PC-3 (cell line): ENCODE measurements at regions not wholly inside any gene's neighbourhood (a gene's known extent, or its start where the extent isn't known, plus 50 kb on each side); places are given as distances from the start of the nearest gene placed in this dataset.

Experiments
- ATAC-seq: fragments of 200-7000 bp; cut with Tn5 transposase; 2 replicates; pipeline ENCODE4 v1.9.1; 2020; ENCODE audit warnings: mild to moderate bottlenecking, moderate library complexity
- BruUV-seq: library from RNA; stranded (reverse); fragments of 400-500 nt; replicated peaks from 2 replicates; lab custom pipeline; 2021; lab: Mats Ljungman, UMichigan
- CTCF ChIA-PET: fragments of 300-600 bp; sonication (Branson Sonifier 250); formaldehyde crosslinking; loops from one replicate; lab custom pipeline; 2022; ENCODE audit warnings: antibody characterized with exemption; lab: Charles Lee
- POLR2A ChIA-PET: fragments of 300-600 bp; sonication (Branson Sonifier 250); formaldehyde crosslinking; loops from one replicate; lab custom pipeline; 2022; ENCODE audit warnings: antibody characterized with exemption; ENCODE audit not compliant: unreplicated experiment; lab: Charles Lee
- DNase-seq: peaks from one replicate; pipeline ENCODE4 v3.0.0-alpha.2; 2015
- H2AFZ ChIP-seq: fragments of 300-600 bp; sonication (generic); 2 replicates; pipeline ENCODE4 v1.6.0; 2016; ENCODE audit warnings: antibody characterized with exemption, low read length
- H3F3A ChIP-seq: fragments of 300-600 bp; sonication (generic); one replicate; pipeline ENCODE4 v1.6.0; 2017; ENCODE audit warnings: antibody characterized with exemption, low read length, control low read depth, mild to moderate bottlenecking; ENCODE audit not compliant: unreplicated experiment
- H3K27ac ChIP-seq: fragments of 300-600 bp; sonication (generic); 2 replicates; pipeline ENCODE4 v1.5.1; 2016; ENCODE audit warnings: mild to moderate bottlenecking, low read length
- H3K27me3 ChIP-seq: fragments of 300-600 bp; sonication (generic); 2 replicates; pipeline ENCODE4 v1.6.1; 2016; ENCODE audit warnings: low read length, mixed read lengths
- H3K36me3 ChIP-seq: fragments of 300-600 bp; sonication (generic); 2 replicates; pipeline ENCODE4 v1.6.1; 2016; ENCODE audit warnings: low read depth, mixed run types, low read length, mixed read lengths
- H3K4me1 ChIP-seq: fragments of 300-600 bp; sonication (generic); 2 replicates; pipeline ENCODE4 v1.5.1; 2016; ENCODE audit warnings: low read length; ENCODE audit not compliant: insufficient read depth
- H3K4me2 ChIP-seq: fragments of 300-600 bp; sonication (generic); 2 replicates; pipeline ENCODE4 v1.6.0; 2016; ENCODE audit warnings: low read length
- H3K4me3 ChIP-seq: fragments of 300-600 bp; sonication (generic); 2 replicates; pipeline ENCODE4 v1.5.1; 2016; ENCODE audit warnings: mild to moderate bottlenecking, low read length, mixed read lengths
- H3K79me2 ChIP-seq: fragments of 300-600 bp; sonication (generic); 2 replicates; pipeline ENCODE4 v1.6.1; 2017; ENCODE audit warnings: low read length, mixed read lengths
- H3K9ac ChIP-seq: fragments of 300-600 bp; sonication (generic); 2 replicates; pipeline ENCODE4 v1.6.0; 2016; ENCODE audit warnings: mild to moderate bottlenecking, low read length
- H3K9me2 ChIP-seq: fragments of 300-600 bp; sonication (generic); replicated peaks from 2 replicates; pipeline ENCODE4 v1.6.1; 2016; ENCODE audit warnings: mixed run types, low read length, mixed read lengths
- H3K9me3 ChIP-seq: fragments of 300-600 bp; sonication (generic); 2 replicates; pipeline ENCODE4 v1.6.1; 2016; ENCODE audit warnings: low read length, mixed read lengths
- H4K20me1 ChIP-seq: fragments of 300-600 bp; sonication (generic); 2 replicates; pipeline ENCODE4 v1.6.1; 2016; ENCODE audit warnings: low read length, mixed read lengths
- CTCF ChIP-seq: fragments of 300-600 bp; sonication (generic); conservative IDR thresholded peaks from 2 replicates; pipeline ENCODE4 v1.5.1; 2017; ENCODE audit warnings: antibody characterized with exemption, low read depth, mild to moderate bottlenecking, low read length
- EZH2 ChIP-seq: fragments of 300-600 bp; sonication (generic); IDR thresholded peaks from one replicate; pipeline ENCODE4 v1.6.1; 2017; ENCODE audit warnings: antibody characterized with exemption, mild to moderate bottlenecking, low read length; ENCODE audit not compliant: unreplicated experiment
- EZH2phosphoT487 ChIP-seq: fragments of 300-600 bp; sonication (generic); IDR thresholded peaks from 2 replicates; pipeline ENCODE4 v1.6.1; 2018; ENCODE audit warnings: mild to moderate bottlenecking, antibody characterized with exemption, low read length, borderline replicate concordance
- intact Hi-C: fragments of 100-400 bp; cut with micrococcal nuclease; formaldehyde crosslinking; loops from 2 replicates; pipeline ENCODE4 v1.9.0; 2023

DNA sequence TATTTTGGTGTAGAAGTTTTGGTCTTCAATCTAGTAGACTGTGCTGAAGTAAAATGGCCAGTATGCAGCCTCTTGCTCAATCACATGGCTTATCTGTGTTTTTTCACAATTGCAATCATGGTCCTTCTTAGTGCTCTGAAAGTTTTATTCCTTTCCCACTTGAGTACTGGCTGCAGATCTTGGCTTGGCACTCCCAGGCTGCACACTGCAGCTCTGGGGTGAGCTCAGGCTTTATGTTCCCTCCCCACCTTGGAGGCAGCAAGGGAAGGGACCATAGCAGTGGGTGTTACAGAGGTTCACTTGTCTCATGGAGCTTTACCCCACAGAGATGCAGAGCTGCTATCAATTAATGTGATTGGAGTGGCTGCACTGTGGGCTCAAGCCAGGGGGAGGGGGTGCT lies 156.0 kb downstream of the TENT5D start:
- intact Hi-C loops = loop anchor here (2.0 kb wide), 1 partner anchor 241 kb away; no protein-coding TSS in a partner anchor

DNA sequence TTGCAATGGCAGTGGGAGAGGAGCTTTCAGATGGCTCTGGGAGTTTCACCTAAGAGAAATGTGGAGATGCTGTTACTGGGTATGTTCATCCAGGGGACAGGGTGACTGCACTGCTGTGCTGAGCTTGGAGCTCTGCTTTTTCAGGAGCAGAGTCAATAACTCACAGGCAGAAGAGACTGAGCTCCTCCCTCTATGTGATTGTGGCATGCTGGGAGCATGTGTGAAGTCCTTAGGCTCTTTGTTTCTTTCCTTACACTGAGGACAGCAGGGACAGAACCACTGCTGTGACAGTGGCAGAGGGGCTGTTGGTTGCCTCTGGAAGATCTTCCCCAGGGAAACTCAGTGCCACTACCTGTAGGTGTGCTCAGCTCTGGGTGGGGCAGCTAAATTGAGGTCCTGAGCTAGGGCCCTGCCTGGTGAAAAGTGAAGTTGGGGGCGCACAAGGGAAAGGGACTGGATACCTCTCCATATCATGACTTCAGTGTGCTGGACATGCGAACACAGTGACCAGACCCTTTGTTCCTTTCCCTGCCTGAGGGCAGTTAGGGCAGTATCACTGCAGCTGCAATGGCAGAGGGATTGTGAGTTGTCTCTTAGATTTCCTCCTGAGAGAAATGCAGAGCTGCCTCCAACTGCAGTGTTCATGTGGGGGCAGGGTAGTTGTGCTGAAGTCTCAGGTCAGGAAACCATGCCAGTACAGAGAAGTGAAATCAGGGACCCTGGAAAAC lies 156.7 kb downstream of the TENT5D start:
- no peak overlapping the region for H3K9ac ChIP-seq

More for the DNA sequence above, 156.0 kb downstream of the TENT5D start:
- Histone ChIP-seq H3K9ac (no peak overlapping the region), H3K9me3 (no peaks in the 10 kb centered on the region), H3K4me1 (no peaks in the 10 kb centered on the region), H4K20me1 (no peaks in the 10 kb centered on the region), H3K79me2 (no peaks in the 10 kb centered on the region), H3K27ac (no peak overlapping the region), H2AFZ (no peak overlapping the region), H3K4me3 (no peak overlapping the region), H3F3A (no peaks in the 10 kb centered on the region), H3K27me3 (no peaks in the 10 kb centered on the region), H3K4me2 (no peak overlapping the region), H3K36me3 (no peaks in the 10 kb centered on the region), H3K9me2 (no peaks in the 10 kb centered on the region)
- DNase-seq (no peak), ATAC-seq (no peak)
- no peak for TF ChIP-seq EZH2
- TF ChIP-seq CTCF = no peak
- no peak for TF ChIP-seq EZH2phosphoT487
- ChIA-PET CTCF (no interaction called here), POLR2A (no interaction called here)
- no TSS peak for BruUV-seq

More for the DNA sequence above, 156.7 kb downstream of the TENT5D start:
- Histone ChIP-seq H3K9me2 (no peaks in the 10 kb centered on the region), H3K79me2 (no peaks in the 10 kb centered on the region), H4K20me1 (no peaks in the 10 kb centered on the region), H3K4me3 (no peak overlapping the region), H3K27me3 (no peaks in the 10 kb centered on the region), H3K4me1 (no peaks in the 10 kb centered on the region), H3K27ac (no peak overlapping the region), H3F3A (no peaks in the 10 kb centered on the region), H3K9me3 (no peaks in the 10 kb centered on the region), H3K4me2 (no peak overlapping the region), H2AFZ (no peak overlapping the region), H3K36me3 (no peaks in the 10 kb centered on the region)
- ChIA-PET POLR2A (no interaction called here), CTCF (no interaction called here)
- no TSS peak for BruUV-seq
- intact Hi-C loops = loop anchor here (2.0 kb wide), 1 partner anchor 242 kb away; no protein-coding TSS in a partner anchor
- DNase-seq (peak; percentile 1), ATAC-seq (no peak; the same call in 1 of the 2 replicates)
- TF ChIP-seq CTCF (no peak), EZH2 (no peak), EZH2phosphoT487 (no peak)
